Activated T-cell treated with anti-CD3 and anti-CD28 coated beads, Interleukin-2, amount 50 U/mL, for 24 hours (primary cell): ENCODE measurements at regions not wholly inside any gene's neighbourhood (a gene's known extent, or its start where the extent isn't known, plus 50 kb on each side); places are given as distances from the start of the nearest gene placed in this dataset.
"Not testable (repeated sequence)": the region's sequence is repeated elsewhere in the genome, so short reads cannot be mapped to it uniquely, and the experiment has no call there.

Experiments used
- DNase-seq: peaks from one replicate; pipeline ENCODE4 v3.0.0-alpha.2; 2020
- H3K27ac Mint-ChIP-seq: 2 replicates; pipeline ENCODE4 v1.8.0; 2020; ENCODE audit warnings: mild to moderate bottlenecking, mixed read lengths
- H3K27me3 Mint-ChIP-seq: 2 replicates; pipeline ENCODE4 v1.8.0; 2020; ENCODE audit warnings: mixed read lengths
- H3K36me3 Mint-ChIP-seq: 2 replicates; pipeline ENCODE4 v1.8.0; 2020; ENCODE audit warnings: low read depth, mixed read lengths
- H3K4me1 Mint-ChIP-seq: 2 replicates; pipeline ENCODE4 v1.8.0; 2020; ENCODE audit warnings: low read depth, mixed read lengths
- H3K4me3 Mint-ChIP-seq: 2 replicates; pipeline ENCODE4 v1.8.0; 2020; ENCODE audit warnings: mild to moderate bottlenecking, moderate library complexity, mixed read lengths
- H3K9me3 Mint-ChIP-seq: 2 replicates; pipeline ENCODE4 v1.8.0; 2020; ENCODE audit warnings: mixed read lengths

GRCh38 chrX:63434206-63434605 is 83.1 kb upstream of the SPIN4 start:
- Mint-ChIP-seq H3K36me3 (peaks cover 28% of the 10 kb centered on the region), H3K27ac (no peak overlapping the region), H3K9me3 (peaks cover 4% of the 10 kb centered on the region), H3K4me3 (no peak overlapping the region), H3K27me3 (peaks cover 12% of the 10 kb centered on the region), H3K4me1 (no peaks in the 10 kb centered on the region)
- DNase-seq, result no peak

- H3K4me1 Mint-ChIP-seq, result no peaks in the 10 kb centered on the region
- H3K27ac Mint-ChIP-seq, result no peak overlapping the region
- peaks cover 12% of the 10 kb centered on the region for H3K27me3 Mint-ChIP-seq
- H3K36me3 Mint-ChIP-seq, result peaks cover 22% of the 10 kb centered on the region
- no peak overlapping the region for H3K4me3 Mint-ChIP-seq
- H3K9me3 Mint-ChIP-seq, result no peaks in the 10 kb centered on the region
- DNase-seq, result no peak
Measured at GRCh38 chrX:63430026-63430425, 78.9 kb upstream of the SPIN4 start.

GRCh38 chrX:63428348-63428747 is 77.2 kb upstream of the SPIN4 start:
- H3K4me3 Mint-ChIP-seq, result no peak overlapping the region

GRCh38 chrX:63426519-63426918 is 75.4 kb upstream of the SPIN4 start:
- H3K27ac Mint-ChIP-seq, result no peak overlapping the region
- H3K27me3 Mint-ChIP-seq, result peaks cover 14% of the 10 kb centered on the region
- H3K4me3 Mint-ChIP-seq, result no peak overlapping the region

More at GRCh38 chrX:63428348-63428747, 77.2 kb upstream of the SPIN4 start:
- Mint-ChIP-seq H3K4me1 (no peaks in the 10 kb centered on the region), H3K36me3 (peaks cover 21% of the 10 kb centered on the region), H3K9me3 (peaks cover 4% of the 10 kb centered on the region), H3K27ac (no peak overlapping the region), H3K27me3 (peaks cover 16% of the 10 kb centered on the region)
- no peak for DNase-seq

GRCh38 chrX:63424063-63424462 is 72.9 kb upstream of the SPIN4 start:
- H3K27ac Mint-ChIP-seq, result no peak overlapping the region
- H3K9me3 Mint-ChIP-seq, result peaks cover 7% of the 10 kb centered on the region
- H3K4me1 Mint-ChIP-seq, result no peaks in the 10 kb centered on the region
- peaks cover 14% of the 10 kb centered on the region for H3K27me3 Mint-ChIP-seq
- peaks cover 21% of the 10 kb centered on the region for H3K36me3 Mint-ChIP-seq
- no peak for DNase-seq
- no peak overlapping the region for H3K4me3 Mint-ChIP-seq

More at GRCh38 chrX:63426519-63426918, 75.4 kb upstream of the SPIN4 start:
- no peak for DNase-seq
- peaks cover 4% of the 10 kb centered on the region for H3K9me3 Mint-ChIP-seq
- H3K36me3 Mint-ChIP-seq, result peaks cover 21% of the 10 kb centered on the region
- no peaks in the 10 kb centered on the region for H3K4me1 Mint-ChIP-seq

- peaks cover 14% of the 10 kb centered on the region for H3K27me3 Mint-ChIP-seq
- no peak for DNase-seq
- no peak overlapping the region for H3K27ac Mint-ChIP-seq
- no peaks in the 10 kb centered on the region for H3K4me1 Mint-ChIP-seq
- H3K4me3 Mint-ChIP-seq, result no peak overlapping the region
- H3K9me3 Mint-ChIP-seq, result peaks cover 7% of the 10 kb centered on the region
- H3K36me3 Mint-ChIP-seq, result peaks cover 21% of the 10 kb centered on the region
Measured at GRCh38 chrX:63421411-63421810, 70.3 kb upstream of the SPIN4 start.

- no peak overlapping the region for H3K27ac Mint-ChIP-seq
- no peaks in the 10 kb centered on the region for H3K4me1 Mint-ChIP-seq
- H3K9me3 Mint-ChIP-seq, result peaks cover 3% of the 10 kb centered on the region
- H3K27me3 Mint-ChIP-seq, result peaks cover 5% of the 10 kb centered on the region
- no peak for DNase-seq
- no peak overlapping the region for H3K4me3 Mint-ChIP-seq
- H3K36me3 Mint-ChIP-seq, result no peaks in the 10 kb centered on the region
Measured at GRCh38 chrX:63418211-63418610, 67.1 kb upstream of the SPIN4 start.

GRCh38 chrX:63417649-63418048 is 66.5 kb upstream of the SPIN4 start:
- Mint-ChIP-seq H3K4me3 (no peak overlapping the region), H3K27ac (no peak overlapping the region), H3K36me3 (no peaks in the 10 kb centered on the region), H3K27me3 (peaks cover 6% of the 10 kb centered on the region), H3K9me3 (peaks cover 3% of the 10 kb centered on the region), H3K4me1 (no peaks in the 10 kb centered on the region)
- no peak for DNase-seq

GRCh38 chrX:63409934-63410333 is 58.8 kb upstream of the SPIN4 start:
- H3K27ac Mint-ChIP-seq, H3K4me1 Mint-ChIP-seq, H3K9me3 Mint-ChIP-seq, H3K36me3 Mint-ChIP-seq, H3K4me3 Mint-ChIP-seq, DNase-seq: not testable (repeated sequence)
- H3K27me3 Mint-ChIP-seq, result peaks cover 34% of the 10 kb centered on the region

GRCh38 chrX:63408050-63408449 is 56.9 kb upstream of the SPIN4 start:
- Mint-ChIP-seq H3K27ac (no peak overlapping the region), H3K4me1 (no peaks in the 10 kb centered on the region), H3K27me3 (peaks cover 40% of the 10 kb centered on the region), H3K9me3 (peaks cover 7% of the 10 kb centered on the region), H3K36me3 (no peaks in the 10 kb centered on the region), H3K4me3 (no peak overlapping the region)
- DNase-seq, result no peak

GRCh38 chrX:63404332-63404731 is 53.2 kb upstream of the SPIN4 start:
- Mint-ChIP-seq H3K27ac (no peak overlapping the region), H3K9me3 (peaks cover 7% of the 10 kb centered on the region), H3K4me1 (no peaks in the 10 kb centered on the region), H3K27me3 (peaks cover 24% of the 10 kb centered on the region), H3K36me3 (no peaks in the 10 kb centered on the region), H3K4me3 (no peak overlapping the region)
- DNase-seq, result no peak

GRCh38 chrX:63402106-63402505 is 51.0 kb upstream of the SPIN4 start:
- H3K4me1 Mint-ChIP-seq, result no peaks in the 10 kb centered on the region
- no peak overlapping the region for H3K4me3 Mint-ChIP-seq
- peaks cover 7% of the 10 kb centered on the region for H3K9me3 Mint-ChIP-seq
- peaks cover 15% of the 10 kb centered on the region for H3K27me3 Mint-ChIP-seq
- no peak for DNase-seq
- no peak overlapping the region for H3K27ac Mint-ChIP-seq
- H3K36me3 Mint-ChIP-seq, result no peaks in the 10 kb centered on the region
